ENCODE measurements at regions not wholly inside any gene's neighbourhood (a gene's known extent, or its start where the extent isn't known, plus 50 kb on each side); places are given as distances from the start of the nearest gene placed in this dataset.

GRCh38 chr3:160057331-160057730 lies 68.7 kb downstream of the IL12A start:
- TF ChIP-seq CTCF (optimal IDR thresholded peaks at IDR 0.05 in 1 of 3, IDR thresholded peaks at IDR 0.05 in 1 of 3, conservative IDR thresholded peaks at IDR 0.05 in 1 of 3; ENCODE audit: extremely low read depth in 1 of 3, insufficient read depth in 2 of 3, low read length in 3 of 3) (no peak), EZH2 (IDR thresholded peaks at IDR 0.05; ENCODE audit: low read length) (no peak)
